ENCODE measurements at regions not wholly inside any gene's neighbourhood (a gene's known extent, or its start where the extent isn't known, plus 50 kb on each side); places are given as distances from the start of the nearest gene placed in this dataset.

DNA sequence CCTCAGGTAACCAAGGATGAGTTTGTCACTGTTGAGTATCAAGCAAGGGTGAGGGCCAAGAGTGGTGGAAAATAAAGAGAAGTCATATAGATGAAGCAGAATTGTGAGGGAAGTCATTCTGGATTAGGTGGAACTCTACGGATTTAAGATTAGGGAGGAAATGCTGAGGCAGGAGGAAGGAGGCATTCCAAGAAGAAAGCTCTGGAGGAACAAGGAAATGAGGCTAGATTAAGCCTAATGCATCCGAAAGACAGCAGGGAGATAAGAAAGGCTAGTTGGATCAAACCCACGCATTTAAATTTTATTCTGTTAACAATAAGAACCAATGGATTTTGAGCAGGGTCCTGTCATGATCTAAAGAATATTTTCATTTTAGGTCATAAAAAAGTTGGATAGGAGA lies 681.2 kb downstream of the EPHA4 start:
- TF ChIP-seq, protein P1, sequence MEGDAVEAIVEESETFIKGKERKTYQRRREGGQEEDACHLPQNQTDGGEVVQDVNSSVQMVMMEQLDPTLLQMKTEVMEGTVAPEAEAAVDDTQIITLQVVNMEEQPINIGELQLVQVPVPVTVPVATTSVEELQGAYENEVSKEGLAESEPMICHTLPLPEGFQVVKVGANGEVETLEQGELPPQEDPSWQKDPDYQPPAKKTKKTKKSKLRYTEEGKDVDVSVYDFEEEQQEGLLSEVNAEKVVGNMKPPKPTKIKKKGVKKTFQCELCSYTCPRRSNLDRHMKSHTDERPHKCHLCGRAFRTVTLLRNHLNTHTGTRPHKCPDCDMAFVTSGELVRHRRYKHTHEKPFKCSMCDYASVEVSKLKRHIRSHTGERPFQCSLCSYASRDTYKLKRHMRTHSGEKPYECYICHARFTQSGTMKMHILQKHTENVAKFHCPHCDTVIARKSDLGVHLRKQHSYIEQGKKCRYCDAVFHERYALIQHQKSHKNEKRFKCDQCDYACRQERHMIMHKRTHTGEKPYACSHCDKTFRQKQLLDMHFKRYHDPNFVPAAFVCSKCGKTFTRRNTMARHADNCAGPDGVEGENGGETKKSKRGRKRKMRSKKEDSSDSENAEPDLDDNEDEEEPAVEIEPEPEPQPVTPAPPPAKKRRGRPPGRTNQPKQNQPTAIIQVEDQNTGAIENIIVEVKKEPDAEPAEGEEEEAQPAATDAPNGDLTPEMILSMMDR (IDR thresholded peaks at IDR 0.05), result no peak
- TF ChIP-seq SP1 (CRISPR knock-in tag; conservative IDR thresholded peaks at IDR 0.05) (no peak), NR3C1 (CRISPR knock-in tag; conservative IDR thresholded peaks at IDR 0.05; ENCODE audit: low read depth) (no peak), IRF2 (CRISPR knock-in tag; IDR thresholded peaks at IDR 0.05; ENCODE audit: borderline replicate concordance, low read depth) (no peak), NR1H2 (CRISPR knock-in tag; IDR thresholded peaks at IDR 0.05) (no peak), ZNF138 (CRISPR knock-in tag; conservative IDR thresholded peaks at IDR 0.05) (no peak), CREM (CRISPR knock-in tag; IDR thresholded peaks at IDR 0.05) (no peak)
- TF ChIP-seq, protein P2, sequence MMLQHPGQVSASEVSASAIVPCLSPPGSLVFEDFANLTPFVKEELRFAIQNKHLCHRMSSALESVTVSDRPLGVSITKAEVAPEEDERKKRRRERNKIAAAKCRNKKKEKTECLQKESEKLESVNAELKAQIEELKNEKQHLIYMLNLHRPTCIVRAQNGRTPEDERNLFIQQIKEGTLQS (CRISPR knock-in tag; conservative IDR thresholded peaks at IDR 0.05), result no peak
- TF ChIP-seq, protein P3, sequence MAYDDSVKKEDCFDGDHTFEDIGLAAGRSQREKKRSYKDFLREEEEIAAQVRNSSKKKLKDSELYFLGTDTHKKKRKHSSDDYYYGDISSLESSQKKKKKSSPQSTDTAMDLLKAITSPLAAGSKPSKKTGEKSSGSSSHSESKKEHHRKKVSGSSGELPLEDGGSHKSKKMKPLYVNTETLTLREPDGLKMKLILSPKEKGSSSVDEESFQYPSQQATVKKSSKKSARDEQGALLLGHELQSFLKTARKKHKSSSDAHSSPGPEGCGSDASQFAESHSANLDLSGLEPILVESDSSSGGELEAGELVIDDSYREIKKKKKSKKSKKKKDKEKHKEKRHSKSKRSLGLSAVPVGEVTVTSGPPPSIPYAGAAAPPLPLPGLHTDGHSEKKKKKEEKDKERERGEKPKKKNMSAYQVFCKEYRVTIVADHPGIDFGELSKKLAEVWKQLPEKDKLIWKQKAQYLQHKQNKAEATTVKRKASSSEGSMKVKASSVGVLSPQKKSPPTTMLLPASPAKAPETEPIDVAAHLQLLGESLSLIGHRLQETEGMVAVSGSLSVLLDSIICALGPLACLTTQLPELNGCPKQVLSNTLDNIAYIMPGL (CRISPR knock-in tag; IDR thresholded peaks at IDR 0.05), result no peak
- TF ChIP-seq, protein P4, sequence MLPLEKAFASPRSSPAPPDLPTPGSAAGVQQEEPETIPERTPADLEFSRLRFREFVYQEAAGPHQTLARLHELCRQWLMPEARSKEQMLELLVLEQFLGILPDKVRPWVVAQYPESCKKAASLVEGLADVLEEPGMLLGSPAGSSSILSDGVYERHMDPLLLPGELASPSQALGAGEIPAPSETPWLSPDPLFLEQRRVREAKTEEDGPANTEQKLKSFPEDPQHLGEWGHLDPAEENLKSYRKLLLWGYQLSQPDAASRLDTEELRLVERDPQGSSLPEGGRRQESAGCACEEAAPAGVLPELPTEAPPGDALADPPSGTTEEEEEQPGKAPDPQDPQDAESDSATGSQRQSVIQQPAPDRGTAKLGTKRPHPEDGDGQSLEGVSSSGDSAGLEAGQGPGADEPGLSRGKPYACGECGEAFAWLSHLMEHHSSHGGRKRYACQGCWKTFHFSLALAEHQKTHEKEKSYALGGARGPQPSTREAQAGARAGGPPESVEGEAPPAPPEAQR (CRISPR knock-in tag; IDR thresholded peaks at IDR 0.05), result no peak
- TF ChIP-seq, protein P5, sequence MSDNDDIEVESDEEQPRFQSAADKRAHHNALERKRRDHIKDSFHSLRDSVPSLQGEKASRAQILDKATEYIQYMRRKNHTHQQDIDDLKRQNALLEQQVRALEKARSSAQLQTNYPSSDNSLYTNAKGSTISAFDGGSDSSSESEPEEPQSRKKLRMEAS (CRISPR knock-in tag; IDR thresholded peaks at IDR 0.05), result no peak
- TF ChIP-seq, protein P6, sequence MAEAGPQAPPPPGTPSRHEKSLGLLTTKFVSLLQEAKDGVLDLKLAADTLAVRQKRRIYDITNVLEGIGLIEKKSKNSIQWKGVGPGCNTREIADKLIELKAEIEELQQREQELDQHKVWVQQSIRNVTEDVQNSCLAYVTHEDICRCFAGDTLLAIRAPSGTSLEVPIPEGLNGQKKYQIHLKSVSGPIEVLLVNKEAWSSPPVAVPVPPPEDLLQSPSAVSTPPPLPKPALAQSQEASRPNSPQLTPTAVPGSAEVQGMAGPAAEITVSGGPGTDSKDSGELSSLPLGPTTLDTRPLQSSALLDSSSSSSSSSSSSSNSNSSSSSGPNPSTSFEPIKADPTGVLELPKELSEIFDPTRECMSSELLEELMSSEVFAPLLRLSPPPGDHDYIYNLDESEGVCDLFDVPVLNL (CRISPR knock-in tag; IDR thresholded peaks at IDR 0.05; ENCODE audit: borderline replicate concordance, low read depth), result no peak

Measured in WTC11 (cell line).